GM23338 (cell line): ENCODE measurements at regions not wholly inside any gene's neighbourhood (a gene's known extent, or its start where the extent isn't known, plus 50 kb on each side); places are given as distances from the start of the nearest gene placed in this dataset.

Experiments
- EZH2 ChIP-seq: fragments of 200-600 bp; sonication (generic); IDR thresholded peaks from one replicate; pipeline ENCODE4 v1.8.0; 2017; ENCODE audit warnings: antibody characterized with exemption, mild to moderate bottlenecking, low read depth; ENCODE audit not compliant: unreplicated experiment
- EZH2phosphoT487 ChIP-seq: fragments of 200-600 bp; sonication (generic); IDR thresholded peaks from one replicate; pipeline ENCODE4 v1.8.1; 2018; ENCODE audit warnings: antibody characterized with exemption; ENCODE audit not compliant: unreplicated experiment
- JUNB ChIP-seq: IDR thresholded peaks from one replicate; pipeline ENCODE4 v1.6.1; 2016; ENCODE audit warnings: antibody characterized with exemption; ENCODE audit not compliant: unreplicated experiment
- POLR2AphosphoS5 ChIP-seq: IDR thresholded peaks from 2 replicates; pipeline ENCODE4 v1.6.1; 2016; ENCODE audit warnings: antibody characterized with exemption, low read depth
- ZNF114 ChIP-seq: fragments of 250-450 bp; sonication (Bioruptor Pico); IDR thresholded peaks from 2 replicates; pipeline ENCODE4 v1.5.0; 2020; ENCODE audit warnings: mild to moderate bottlenecking, moderate library complexity
- TF ChIP-seq, protein P1 (sequence below), 2 experiments: fragments of 200-600 bp in 1 of 2; sonication (generic) in 1 of 2; conservative IDR thresholded peaks; 2 replicates each; pipeline versions ENCODE4 v1.5.1 to v1.6.1; 2016 to 2017; ENCODE audit warnings: antibody characterized with exemption in 2 of 2, low read depth in 2 of 2, mild to moderate bottlenecking in 2 of 2, moderate library complexity in 1 of 2
- TF ChIP-seq, protein P2 (sequence below): IDR thresholded peaks from 2 replicates; pipeline ENCODE4 v1.6.1; 2016; ENCODE audit warnings: antibody characterized with exemption
- TF ChIP-seq, protein P3 (sequence below): fragments of 250-450 bp; sonication (Bioruptor Pico); IDR thresholded peaks from 2 replicates; pipeline ENCODE4 v1.5.0; 2020; ENCODE audit warnings: mild to moderate bottlenecking, moderate library complexity
- TF ChIP-seq, protein P4 (sequence below): IDR thresholded peaks from one replicate; pipeline ENCODE4 v1.6.1; 2018; ENCODE audit warnings: antibody characterized with exemption; ENCODE audit not compliant: unreplicated experiment

DNA sequence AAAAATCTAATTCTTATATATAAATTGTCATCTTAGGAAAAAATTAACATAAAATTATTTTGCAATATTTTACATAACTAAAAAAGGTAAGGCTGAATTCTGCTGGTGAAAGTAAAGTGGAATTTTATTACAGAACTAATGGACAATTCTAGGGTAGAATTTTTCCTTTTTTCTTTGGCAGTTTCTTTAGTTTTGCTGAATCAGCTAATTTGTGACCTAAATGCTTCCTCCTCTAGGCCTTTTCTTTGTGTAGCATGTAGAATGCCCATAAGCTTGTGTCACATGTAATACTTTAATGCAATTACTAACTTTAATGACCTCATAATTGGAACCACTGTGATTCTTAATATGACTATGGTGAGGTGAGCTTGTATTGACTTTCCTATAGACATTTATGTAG lies 1378.4 kb upstream of the ADGRL4 start:
- TF ChIP-seq, protein P1, sequence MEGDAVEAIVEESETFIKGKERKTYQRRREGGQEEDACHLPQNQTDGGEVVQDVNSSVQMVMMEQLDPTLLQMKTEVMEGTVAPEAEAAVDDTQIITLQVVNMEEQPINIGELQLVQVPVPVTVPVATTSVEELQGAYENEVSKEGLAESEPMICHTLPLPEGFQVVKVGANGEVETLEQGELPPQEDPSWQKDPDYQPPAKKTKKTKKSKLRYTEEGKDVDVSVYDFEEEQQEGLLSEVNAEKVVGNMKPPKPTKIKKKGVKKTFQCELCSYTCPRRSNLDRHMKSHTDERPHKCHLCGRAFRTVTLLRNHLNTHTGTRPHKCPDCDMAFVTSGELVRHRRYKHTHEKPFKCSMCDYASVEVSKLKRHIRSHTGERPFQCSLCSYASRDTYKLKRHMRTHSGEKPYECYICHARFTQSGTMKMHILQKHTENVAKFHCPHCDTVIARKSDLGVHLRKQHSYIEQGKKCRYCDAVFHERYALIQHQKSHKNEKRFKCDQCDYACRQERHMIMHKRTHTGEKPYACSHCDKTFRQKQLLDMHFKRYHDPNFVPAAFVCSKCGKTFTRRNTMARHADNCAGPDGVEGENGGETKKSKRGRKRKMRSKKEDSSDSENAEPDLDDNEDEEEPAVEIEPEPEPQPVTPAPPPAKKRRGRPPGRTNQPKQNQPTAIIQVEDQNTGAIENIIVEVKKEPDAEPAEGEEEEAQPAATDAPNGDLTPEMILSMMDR (conservative IDR thresholded peaks at IDR 0.05; ENCODE audit: low read depth in 2 of 2): no peak
- no peak for TF ChIP-seq EZH2
- TF ChIP-seq EZH2phosphoT487: no peak
- TF ChIP-seq, protein P2, sequence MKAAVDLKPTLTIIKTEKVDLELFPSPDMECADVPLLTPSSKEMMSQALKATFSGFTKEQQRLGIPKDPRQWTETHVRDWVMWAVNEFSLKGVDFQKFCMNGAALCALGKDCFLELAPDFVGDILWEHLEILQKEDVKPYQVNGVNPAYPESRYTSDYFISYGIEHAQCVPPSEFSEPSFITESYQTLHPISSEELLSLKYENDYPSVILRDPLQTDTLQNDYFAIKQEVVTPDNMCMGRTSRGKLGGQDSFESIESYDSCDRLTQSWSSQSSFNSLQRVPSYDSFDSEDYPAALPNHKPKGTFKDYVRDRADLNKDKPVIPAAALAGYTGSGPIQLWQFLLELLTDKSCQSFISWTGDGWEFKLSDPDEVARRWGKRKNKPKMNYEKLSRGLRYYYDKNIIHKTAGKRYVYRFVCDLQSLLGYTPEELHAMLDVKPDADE: no peak
- TF ChIP-seq POLR2AphosphoS5: no peak
- no peak for TF ChIP-seq JUNB
- TF ChIP-seq, protein P3, sequence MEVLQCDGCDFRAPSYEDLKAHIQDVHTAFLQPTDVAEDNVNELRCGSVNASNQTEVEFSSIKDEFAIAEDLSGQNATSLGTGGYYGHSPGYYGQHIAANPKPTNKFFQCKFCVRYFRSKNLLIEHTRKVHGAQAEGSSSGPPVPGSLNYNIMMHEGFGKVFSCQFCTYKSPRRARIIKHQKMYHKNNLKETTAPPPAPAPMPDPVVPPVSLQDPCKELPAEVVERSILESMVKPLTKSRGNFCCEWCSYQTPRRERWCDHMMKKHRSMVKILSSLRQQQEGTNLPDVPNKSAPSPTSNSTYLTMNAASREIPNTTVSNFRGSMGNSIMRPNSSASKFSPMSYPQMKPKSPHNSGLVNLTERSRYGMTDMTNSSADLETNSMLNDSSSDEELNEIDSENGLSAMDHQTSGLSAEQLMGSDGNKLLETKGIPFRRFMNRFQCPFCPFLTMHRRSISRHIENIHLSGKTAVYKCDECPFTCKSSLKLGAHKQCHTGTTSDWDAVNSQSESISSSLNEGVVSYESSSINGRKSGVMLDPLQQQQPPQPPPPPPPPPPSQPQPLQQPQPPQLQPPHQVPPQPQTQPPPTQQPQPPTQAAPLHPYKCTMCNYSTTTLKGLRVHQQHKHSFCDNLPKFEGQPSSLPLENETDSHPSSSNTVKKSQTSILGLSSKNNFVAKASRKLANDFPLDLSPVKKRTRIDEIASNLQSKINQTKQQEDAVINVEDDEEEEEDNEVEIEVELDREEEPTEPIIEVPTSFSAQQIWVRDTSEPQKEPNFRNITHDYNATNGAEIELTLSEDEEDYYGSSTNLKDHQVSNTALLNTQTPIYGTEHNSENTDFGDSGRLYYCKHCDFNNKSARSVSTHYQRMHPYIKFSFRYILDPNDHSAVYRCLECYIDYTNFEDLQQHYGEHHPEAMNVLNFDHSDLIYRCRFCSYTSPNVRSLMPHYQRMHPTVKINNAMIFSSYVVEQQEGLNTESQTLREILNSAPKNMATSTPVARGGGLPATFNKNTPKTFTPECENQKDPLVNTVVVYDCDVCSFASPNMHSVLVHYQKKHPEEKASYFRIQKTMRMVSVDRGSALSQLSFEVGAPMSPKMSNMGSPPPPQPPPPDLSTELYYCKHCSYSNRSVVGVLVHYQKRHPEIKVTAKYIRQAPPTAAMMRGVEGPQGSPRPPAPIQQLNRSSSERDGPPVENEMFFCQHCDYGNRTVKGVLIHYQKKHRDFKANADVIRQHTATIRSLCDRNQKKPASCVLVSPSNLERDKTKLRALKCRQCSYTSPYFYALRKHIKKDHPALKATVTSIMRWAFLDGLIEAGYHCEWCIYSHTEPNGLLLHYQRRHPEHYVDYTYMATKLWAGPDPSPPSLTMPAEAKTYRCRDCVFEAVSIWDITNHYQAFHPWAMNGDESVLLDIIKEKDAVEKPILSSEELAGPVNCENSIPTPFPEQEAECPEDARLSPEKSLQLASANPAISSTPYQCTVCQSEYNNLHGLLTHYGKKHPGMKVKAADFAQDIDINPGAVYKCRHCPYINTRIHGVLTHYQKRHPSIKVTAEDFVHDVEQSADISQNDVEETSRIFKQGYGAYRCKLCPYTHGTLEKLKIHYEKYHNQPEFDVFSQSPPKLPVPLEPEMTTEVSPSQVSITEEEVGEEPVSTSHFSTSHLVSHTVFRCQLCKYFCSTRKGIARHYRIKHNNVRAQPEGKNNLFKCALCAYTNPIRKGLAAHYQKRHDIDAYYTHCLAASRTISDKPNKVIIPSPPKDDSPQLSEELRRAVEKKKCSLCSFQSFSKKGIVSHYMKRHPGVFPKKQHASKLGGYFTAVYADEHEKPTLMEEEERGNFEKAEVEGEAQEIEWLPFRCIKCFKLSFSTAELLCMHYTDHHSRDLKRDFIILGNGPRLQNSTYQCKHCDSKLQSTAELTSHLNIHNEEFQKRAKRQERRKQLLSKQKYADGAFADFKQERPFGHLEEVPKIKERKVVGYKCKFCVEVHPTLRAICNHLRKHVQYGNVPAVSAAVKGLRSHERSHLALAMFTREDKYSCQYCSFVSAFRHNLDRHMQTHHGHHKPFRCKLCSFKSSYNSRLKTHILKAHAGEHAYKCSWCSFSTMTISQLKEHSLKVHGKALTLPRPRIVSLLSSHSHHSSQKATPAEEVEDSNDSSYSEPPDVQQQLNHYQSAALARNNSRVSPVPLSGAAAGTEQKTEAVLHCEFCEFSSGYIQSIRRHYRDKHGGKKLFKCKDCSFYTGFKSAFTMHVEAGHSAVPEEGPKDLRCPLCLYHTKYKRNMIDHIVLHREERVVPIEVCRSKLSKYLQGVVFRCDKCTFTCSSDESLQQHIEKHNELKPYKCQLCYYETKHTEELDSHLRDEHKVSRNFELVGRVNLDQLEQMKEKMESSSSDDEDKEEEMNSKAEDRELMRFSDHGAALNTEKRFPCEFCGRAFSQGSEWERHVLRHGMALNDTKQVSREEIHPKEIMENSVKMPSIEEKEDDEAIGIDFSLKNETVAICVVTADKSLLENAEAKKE (CRISPR knock-in tag): no peak
- TF ChIP-seq, protein P4, sequence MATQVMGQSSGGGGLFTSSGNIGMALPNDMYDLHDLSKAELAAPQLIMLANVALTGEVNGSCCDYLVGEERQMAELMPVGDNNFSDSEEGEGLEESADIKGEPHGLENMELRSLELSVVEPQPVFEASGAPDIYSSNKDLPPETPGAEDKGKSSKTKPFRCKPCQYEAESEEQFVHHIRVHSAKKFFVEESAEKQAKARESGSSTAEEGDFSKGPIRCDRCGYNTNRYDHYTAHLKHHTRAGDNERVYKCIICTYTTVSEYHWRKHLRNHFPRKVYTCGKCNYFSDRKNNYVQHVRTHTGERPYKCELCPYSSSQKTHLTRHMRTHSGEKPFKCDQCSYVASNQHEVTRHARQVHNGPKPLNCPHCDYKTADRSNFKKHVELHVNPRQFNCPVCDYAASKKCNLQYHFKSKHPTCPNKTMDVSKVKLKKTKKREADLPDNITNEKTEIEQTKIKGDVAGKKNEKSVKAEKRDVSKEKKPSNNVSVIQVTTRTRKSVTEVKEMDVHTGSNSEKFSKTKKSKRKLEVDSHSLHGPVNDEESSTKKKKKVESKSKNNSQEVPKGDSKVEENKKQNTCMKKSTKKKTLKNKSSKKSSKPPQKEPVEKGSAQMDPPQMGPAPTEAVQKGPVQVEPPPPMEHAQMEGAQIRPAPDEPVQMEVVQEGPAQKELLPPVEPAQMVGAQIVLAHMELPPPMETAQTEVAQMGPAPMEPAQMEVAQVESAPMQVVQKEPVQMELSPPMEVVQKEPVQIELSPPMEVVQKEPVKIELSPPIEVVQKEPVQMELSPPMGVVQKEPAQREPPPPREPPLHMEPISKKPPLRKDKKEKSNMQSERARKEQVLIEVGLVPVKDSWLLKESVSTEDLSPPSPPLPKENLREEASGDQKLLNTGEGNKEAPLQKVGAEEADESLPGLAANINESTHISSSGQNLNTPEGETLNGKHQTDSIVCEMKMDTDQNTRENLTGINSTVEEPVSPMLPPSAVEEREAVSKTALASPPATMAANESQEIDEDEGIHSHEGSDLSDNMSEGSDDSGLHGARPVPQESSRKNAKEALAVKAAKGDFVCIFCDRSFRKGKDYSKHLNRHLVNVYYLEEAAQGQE: no peak
- TF ChIP-seq ZNF114 (CRISPR knock-in tag): no peak
